HG03460 (cell line): ENCODE measurements at regions not wholly inside any gene's neighbourhood (a gene's known extent, or its start where the extent isn't known, plus 50 kb on each side); places are given as distances from the start of the nearest gene placed in this dataset.

Source experiments
- ATAC-seq: cut with Tn5 transposase; IDR thresholded peaks from one replicate; pipeline ENCODE4 v1.9.1; 2021; ENCODE audit not compliant: unreplicated experiment

DNA sequence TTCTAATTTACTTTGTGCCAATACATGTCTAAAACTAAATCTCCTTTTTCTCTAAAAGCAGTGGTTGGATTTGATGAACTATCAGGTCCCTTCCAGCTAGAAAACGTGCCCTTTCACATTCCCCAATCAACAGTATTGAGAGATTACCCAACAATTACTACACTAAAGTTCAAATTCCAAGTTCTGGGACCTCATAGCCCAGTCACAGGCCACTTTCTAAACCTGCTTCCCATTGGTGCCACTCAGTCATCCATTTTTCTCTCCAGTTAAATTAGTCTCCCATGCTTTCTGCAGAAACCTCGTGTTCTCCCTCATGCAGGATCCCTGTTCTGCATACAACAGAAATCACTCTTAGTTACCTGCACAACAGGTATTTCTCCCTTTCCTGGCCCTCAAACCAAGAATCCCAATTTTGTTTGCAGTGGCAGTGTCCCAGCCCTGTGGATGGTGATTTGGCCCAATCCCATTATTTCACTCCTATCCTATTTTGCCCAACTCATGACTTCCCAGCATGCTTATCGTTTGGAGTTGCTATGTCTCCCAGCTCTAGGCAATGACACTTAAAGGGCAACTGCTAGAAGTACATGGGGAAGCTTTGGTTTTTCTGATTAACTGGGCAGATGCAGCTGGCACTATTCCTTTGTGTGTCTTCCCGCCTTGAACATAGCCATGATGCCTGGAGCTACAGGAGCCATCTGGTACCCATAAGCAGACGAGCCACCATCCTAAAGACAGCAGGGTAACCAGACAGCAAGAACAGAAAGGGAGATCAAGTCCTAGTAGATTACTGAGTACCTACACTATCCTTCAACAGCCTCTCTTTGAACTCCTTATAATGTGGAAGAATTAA, 224.2 kb downstream of the MINAR1 start:
- no peak for ATAC-seq

GRCh38 chr15:79657722-79658121, 225.6 kb downstream of the MINAR1 start:
- no peak for ATAC-seq

DNA sequence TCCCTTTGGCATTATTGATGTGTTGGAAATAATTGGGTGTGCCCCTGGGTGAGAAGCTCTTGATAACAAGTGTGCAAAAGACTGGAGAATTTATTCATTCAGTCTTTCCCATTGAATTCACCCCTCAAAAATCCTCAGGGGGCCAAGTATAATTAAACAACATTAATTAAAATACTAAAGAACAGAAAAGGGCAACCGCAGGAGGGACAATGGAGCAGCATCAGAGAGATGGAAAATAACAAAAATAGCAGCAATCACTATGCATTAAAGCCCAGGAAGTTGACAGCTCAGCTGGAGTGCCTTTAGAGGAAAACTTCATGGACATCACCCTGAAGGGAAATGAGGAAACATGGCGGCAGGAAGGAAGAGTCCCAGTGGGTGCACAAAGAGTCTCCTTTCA, 227.6 kb downstream of the MINAR1 start:
- no peak for ATAC-seq

GRCh38 chr15:79661411-79661810, 229.3 kb downstream of the MINAR1 start:
- ATAC-seq, result no peak

DNA sequence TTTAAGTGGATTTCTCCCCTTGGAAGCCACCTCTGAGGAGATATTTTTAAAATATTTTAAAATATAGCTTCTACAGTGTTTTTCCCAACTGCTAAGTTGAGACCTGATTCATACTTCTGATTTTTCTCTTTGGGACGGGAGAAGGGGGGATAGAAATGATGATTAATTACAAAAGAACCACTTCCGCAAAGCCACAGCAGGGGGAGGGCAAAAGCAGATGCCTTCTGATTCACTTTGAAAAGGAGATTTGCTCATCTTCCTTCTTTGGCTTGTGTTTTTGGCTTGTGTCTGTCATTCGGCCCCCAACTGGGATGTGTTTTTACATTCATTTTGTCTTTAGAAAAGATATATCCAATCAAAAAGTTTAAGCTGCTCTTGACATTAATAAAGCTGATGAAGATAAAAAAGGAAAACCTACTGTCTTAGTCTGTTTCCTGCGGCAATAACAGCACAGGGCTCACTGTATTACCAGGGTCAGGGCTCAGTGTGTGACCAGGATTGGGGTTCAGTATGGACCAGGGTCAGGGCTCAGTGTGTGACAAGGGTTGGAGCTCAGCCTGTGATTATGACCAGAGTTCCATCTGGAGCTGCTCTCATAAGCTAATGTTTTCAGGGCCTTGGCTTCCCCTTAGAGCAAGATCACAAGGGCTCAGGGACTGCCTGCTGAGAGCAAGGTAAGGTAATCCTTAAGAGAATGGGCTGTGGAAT, 223.2 kb downstream of the MTHFS start:
- ATAC-seq, result peak; percentile 68

- ATAC-seq, result peak; percentile 20
These were observed 222.7 kb downstream of the MTHFS start for GRCh38 chr15:79674124-79674465.

DNA sequence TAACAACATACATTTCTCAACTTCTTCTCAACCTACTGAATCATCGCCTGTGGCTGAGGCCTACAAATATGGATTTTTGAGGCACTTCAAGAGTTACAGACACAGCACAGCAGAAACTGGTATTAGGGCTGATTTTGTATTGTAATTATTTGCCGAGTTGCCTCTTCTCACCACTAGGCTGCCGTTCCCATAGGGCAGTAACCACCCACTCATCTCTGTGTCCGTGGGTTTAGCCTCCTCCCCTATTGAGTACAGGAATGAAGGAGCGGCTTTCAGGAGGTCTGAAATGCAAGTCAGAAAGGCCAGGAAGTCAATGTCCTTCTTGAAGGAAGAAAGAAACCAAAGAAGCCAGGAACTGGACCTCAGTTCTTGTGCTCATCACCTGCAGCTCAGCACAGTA, 220.8 kb downstream of the MTHFS start:
- no peak for ATAC-seq

DNA sequence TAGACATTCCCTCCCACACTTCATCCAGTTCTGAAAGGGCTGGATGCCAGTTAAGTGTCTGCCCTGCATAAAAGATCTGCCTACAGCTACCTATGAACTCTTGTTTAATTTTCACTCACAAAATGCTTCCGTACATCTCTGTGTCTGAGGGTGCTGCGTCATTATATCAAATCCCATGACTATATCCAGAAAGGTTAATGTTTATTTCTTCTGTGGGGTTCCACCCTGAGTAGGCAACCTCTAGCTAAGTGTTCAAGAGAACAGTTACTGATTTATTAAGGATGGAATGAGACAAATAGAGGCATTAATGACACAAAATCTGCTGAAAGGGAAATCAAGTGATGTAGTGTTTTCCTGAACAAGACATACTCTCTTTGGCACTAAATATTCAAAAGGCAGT, 220.2 kb downstream of the MTHFS start:
- no peak for ATAC-seq

DNA sequence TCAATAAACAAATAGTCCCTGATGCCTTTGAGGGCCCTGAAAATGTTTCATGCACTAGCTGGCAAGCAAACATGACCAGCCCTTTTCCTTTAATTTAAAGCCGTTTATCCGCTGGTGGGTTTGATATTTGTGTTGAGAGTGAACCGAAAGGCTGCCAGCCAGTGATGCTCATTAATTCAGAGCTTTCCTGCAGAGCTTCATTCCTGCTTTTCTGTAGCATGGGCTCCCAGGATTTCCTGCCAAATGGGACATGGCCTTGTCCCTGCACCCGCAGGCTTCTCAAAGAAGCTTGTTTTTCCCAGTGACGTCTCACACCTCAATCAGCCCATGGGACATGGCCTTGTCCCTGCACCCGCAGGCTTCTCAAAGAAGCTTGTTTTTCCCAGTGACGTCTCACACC, 219.6 kb downstream of the MTHFS start:
- ATAC-seq, result no peak

- no peak for ATAC-seq
These were observed 218.6 kb downstream of the MTHFS start for GRCh38 chr15:79678032-79678701.

GRCh38 chr15:79680720-79681119, 216.1 kb downstream of the MTHFS start:
- ATAC-seq, result no peak

DNA sequence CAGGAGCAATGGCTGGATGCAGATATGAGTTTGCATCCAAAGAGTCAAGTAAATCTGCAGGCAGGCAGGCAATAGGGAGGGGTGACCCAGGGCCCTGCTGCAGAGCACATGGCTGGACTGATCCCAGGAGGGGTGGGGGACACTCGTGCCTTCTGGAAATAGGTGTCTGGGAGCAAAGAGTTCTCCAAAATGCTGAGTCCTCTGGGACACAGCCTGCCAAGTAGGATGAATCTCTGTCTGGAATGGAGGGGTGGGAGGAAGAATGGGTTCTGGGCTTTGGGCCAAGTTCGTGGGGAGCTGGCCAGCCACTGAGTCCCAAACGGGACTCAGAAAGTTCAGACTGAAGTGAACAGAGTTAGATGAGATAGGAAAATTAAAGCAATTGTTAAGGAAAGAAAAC, 214.5 kb downstream of the MTHFS start:
- ATAC-seq, result no peak

DNA sequence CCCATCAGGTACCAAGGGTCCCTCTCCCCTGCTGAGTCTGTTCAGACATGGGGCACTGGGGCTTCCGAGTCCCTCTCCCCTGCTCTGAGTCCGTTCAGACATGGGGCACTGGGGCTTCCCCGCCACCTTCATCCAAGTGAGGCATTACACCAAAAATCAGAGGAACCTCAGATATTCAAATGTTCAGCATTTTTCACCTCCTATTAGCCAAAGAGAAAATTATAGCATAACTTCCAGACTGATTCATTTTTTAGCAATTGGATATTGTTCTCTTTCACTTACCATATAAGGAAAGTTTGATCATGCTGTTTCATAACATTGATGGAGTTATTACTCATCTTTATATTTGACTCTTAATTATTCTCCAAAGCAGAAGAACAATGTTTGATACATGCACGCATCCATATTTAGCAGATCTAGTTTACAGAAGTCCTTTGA, 213.9 kb downstream of the MTHFS start:
- no peak for ATAC-seq

DNA sequence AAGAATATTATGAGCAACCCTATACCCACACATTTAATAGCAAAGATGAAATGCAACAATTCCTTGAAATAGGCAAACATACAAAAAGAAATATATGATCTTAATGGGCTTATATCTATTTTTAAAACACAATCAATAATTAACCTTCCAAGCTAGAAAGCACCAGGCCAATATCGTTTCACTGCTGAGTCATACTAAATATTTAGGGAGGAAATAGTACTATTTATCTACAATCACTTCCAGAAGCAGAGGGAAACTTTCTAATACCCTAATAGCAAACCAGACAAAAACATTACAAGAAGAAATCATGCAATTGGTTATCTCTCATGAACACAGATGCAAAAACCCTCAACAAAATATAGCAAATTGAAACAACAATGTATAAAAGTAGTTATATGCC, 207.8 kb downstream of the MTHFS start:
- ATAC-seq, result no peak

DNA sequence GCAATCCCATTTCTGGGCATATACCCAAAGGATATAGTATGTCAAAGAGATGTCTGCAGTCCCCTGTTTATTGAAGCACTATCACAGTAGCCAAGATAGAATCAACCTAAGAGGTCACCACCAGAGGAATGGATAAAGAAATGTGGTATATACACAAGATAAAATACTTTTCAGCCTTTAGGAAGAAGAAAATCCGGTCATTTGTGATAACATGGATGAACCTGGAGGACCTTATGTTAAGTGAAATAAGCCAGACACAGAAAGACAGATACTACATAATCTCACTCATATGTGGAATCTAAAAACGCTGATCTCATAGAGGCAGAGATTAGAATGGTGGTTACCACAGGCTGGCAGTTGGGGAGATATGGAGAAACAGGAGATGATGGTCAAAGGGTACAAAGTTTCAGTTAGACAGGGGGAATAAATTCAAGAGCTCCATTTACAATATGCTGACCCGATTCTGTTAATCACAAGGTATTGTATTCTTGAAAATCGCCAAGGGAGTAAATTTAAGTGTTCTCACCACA, 195.8 kb downstream of the MTHFS start:
- no peak for ATAC-seq

DNA sequence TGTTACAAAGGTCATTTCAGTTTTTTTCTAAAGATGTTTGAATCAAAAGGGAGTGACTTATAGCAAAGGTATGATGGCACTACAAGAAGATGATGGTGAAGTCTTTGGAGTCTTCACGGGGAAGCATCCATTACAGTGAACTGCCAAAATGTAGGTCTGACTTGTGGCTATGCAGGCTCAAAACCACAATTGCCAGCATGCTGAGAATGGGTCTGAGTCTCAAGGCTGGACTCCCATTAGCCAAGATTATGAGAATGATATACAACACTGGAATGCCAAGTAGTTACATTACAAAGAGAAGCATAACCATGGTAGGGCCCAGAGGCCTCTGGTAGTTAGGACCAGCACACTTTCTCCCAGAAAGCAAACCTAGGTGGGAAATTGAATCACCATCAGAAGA, 194.2 kb downstream of the MTHFS start:
- ATAC-seq, result no peak

- ATAC-seq, result no peak
These were observed 175.6 kb downstream of the MTHFS start for GRCh38 chr15:79721256-79721655.

DNA sequence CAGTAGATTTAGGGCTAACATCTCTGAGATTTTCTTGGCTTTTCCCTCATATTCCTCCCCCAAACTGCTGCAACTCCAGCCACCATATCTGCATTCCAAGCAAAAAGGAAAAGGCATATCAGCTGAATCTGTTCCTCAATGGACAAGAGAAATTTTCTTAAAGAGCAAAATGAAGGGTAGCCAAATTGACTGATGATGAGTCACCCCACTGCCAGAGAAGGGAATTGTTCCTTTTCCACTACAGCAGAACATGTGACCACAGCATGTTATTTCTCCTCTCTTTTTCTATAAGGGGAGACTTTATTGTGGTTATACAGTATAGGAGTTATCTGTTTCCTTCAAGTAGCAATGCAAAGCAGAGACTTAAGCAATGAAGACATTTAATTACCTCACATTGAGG, 172.5 kb downstream of the MTHFS start:
- ATAC-seq, result no peak

- ATAC-seq, result no peak
These were observed 172.0 kb downstream of the MTHFS start for GRCh38 chr15:79724804-79725203.

DNA sequence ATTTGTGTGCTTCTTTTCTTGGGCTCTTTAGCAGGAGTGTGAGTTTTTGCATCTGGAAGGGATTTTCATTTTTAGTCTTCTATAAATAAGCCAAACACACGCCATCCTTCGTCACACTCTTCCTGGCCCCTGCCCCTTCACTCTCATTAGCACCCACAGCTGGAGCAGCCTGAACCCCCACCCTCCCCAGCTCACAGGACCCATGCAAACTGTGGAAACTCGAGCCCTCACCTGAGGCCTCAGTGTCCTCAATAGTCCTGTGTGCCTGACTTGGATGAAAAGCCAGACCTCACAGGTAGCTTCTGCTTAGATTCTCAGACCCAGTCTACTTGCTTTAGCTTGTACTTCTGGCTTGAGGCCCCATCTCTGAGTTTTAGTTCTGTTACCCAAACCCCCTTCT, 167.9 kb downstream of the MTHFS start:
- ATAC-seq, result no peak

DNA sequence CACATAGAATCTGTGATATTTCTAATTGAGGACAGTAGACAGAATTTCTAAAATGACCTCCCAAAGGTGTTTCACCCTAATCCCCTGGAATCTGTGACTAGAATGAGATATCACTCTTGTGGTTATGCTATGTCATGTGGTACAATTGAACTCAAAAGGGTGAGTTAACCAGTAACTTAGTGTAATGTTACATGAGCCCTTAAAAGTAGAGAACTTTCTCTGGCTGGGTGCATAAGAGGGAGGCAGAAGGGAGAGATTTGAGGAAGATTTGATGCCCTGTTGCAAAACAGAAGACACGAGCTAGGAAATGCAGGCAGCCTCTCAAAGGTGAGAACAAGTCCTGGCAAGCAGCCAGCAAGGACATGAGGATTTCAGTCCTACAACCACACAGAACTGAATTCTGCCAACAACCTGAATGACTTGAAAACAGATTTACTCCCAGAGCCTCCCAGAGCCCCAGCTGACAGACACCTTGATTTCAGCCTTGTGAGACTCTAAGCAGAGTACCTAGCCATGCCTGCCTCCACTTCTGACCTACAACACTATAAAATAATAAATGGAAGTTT, 160.3 kb downstream of the MTHFS start:
- no peak for ATAC-seq
